ENCODE measurements at regions not wholly inside any gene's neighbourhood (a gene's known extent, or its start where the extent isn't known, plus 50 kb on each side); places are given as distances from the start of the nearest gene placed in this dataset.

DNA sequence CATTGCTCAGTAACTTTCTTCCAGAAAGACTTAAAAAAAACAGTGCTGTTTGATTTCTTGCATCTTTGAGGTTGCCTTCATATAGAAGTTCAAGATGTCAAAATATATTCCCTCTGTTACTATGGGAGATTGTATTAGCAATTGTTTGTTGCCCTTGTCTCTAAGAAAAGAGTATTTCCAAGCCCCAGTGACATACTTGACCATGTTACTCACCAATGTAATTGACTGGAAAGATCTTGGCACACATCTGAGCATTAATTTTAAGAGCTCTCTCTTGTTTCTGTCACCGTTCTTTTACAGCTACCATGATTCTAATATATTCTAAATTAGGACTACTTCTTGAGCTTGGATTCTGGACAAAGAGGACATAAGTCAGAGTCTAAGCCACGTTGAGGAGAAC is 902.7 kb upstream of the EPHA5 start:
- Histone ChIP-seq H3K9ac (ENCODE audit: control insufficient read depth, extremely low read depth, insufficient read depth, low read length) (no peak overlapping the region), H3K4me2 (ENCODE audit: control insufficient read depth, extremely low read depth, insufficient read depth, low read depth, low read length) (no peak overlapping the region)
- TF ChIP-seq, protein P1, sequence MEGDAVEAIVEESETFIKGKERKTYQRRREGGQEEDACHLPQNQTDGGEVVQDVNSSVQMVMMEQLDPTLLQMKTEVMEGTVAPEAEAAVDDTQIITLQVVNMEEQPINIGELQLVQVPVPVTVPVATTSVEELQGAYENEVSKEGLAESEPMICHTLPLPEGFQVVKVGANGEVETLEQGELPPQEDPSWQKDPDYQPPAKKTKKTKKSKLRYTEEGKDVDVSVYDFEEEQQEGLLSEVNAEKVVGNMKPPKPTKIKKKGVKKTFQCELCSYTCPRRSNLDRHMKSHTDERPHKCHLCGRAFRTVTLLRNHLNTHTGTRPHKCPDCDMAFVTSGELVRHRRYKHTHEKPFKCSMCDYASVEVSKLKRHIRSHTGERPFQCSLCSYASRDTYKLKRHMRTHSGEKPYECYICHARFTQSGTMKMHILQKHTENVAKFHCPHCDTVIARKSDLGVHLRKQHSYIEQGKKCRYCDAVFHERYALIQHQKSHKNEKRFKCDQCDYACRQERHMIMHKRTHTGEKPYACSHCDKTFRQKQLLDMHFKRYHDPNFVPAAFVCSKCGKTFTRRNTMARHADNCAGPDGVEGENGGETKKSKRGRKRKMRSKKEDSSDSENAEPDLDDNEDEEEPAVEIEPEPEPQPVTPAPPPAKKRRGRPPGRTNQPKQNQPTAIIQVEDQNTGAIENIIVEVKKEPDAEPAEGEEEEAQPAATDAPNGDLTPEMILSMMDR (optimal IDR thresholded peaks at IDR 0.05 in 1 of 3, IDR thresholded peaks at IDR 0.05 in 1 of 3, conservative IDR thresholded peaks at IDR 0.05 in 1 of 3; ENCODE audit: extremely low read depth in 1 of 3, insufficient read depth in 2 of 3, low read length in 3 of 3) = no peak
- TF ChIP-seq EZH2 (IDR thresholded peaks at IDR 0.05; ENCODE audit: low read length) = no peak

DNA sequence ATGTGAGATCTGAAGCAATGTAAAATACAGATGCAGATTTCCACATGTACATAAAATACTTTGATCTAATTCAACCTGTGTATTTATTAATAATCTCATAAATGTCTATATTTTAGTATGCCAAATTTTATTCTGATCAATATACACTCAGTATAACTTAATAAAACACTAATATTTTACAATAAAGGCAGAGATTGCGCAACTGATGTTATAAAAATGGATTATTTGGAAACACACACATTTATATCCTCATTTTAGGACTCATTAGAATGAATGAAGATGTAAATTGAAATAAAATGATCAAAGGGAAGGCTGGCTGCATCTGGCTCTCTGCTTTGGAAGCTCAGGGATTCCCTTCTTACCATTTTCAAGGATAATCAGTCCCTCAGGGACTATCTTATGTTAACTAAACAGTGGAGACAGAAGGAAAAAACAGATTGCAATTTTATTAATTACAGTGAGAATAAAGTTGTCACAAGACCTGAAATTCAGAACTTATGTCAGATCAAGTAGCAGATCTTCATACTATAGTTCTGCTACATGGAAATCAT is 900.9 kb upstream of the EPHA5 start:
- H3K27me3 ChIP-seq (ENCODE audit: control insufficient read depth, extremely low read depth, insufficient read depth, low read length) = no peaks in the 10 kb centered on the region
- no peak overlapping the region for H3K27ac ChIP-seq (ENCODE audit: control insufficient read depth, insufficient read depth, low read length)
- TF ChIP-seq EZH2 (IDR thresholded peaks at IDR 0.05; ENCODE audit: low read length) = no peak
- TF ChIP-seq, protein P1 (optimal IDR thresholded peaks at IDR 0.05 in 1 of 3, IDR thresholded peaks at IDR 0.05 in 1 of 3, conservative IDR thresholded peaks at IDR 0.05 in 1 of 3; ENCODE audit: extremely low read depth in 1 of 3, insufficient read depth in 2 of 3, low read length in 3 of 3) = no peak
- H2AFZ ChIP-seq (ENCODE audit: control insufficient read depth, low read length) = no peak overlapping the region
- no peaks in the 10 kb centered on the region for H3K9me3 ChIP-seq (ENCODE audit: control insufficient read depth, low read depth, low read length)
- H3K9me1 ChIP-seq (ENCODE audit: control insufficient read depth, extremely low read depth, insufficient read depth, low read length) = peaks cover 2% of the 10 kb centered on the region
- H3K36me3 ChIP-seq (ENCODE audit: control insufficient read depth in 2 of 2, extremely low read depth in 1 of 2, insufficient read depth in 2 of 2, low read length in 2 of 2) = no peaks in the 10 kb centered on the region
- H3K4me1 ChIP-seq (ENCODE audit: control insufficient read depth, extremely low read depth, insufficient read depth, low read length) = peaks cover 19% of the 10 kb centered on the region
- H3K79me2 ChIP-seq (ENCODE audit: control insufficient read depth, insufficient read depth, low read length) = no peaks in the 10 kb centered on the region
- no peak overlapping the region for H3K9ac ChIP-seq (ENCODE audit: control insufficient read depth, extremely low read depth, insufficient read depth, low read length)
- DNase-seq (ENCODE audit: low read depth, low spot score) = no peak
- H3K4me3 ChIP-seq (ENCODE audit: control insufficient read depth in 2 of 3, extremely low read depth in 1 of 3, insufficient read depth in 2 of 3, low read depth in 1 of 3, low read length in 3 of 3) = no peak overlapping the region
- FAIRE-seq = no peak
- H3K4me2 ChIP-seq (ENCODE audit: control insufficient read depth, extremely low read depth, insufficient read depth, low read depth, low read length) = no peak overlapping the region
- no peaks in the 10 kb centered on the region for H4K20me1 ChIP-seq (ENCODE audit: control insufficient read depth, extremely low read depth, insufficient read depth, low read length)
- dilution Hi-C loops (cut with MboI; ENCODE audit: extremely low pct_ligation_motif_present, low sequenced_read_pairs) = no loop called here

More for the DNA sequence above, 902.7 kb upstream of the EPHA5 start:
- H2AFZ ChIP-seq (ENCODE audit: control insufficient read depth, low read length) = no peak overlapping the region
- no peak overlapping the region for H3K4me3 ChIP-seq (ENCODE audit: control insufficient read depth in 2 of 3, extremely low read depth in 1 of 3, insufficient read depth in 2 of 3, low read depth in 1 of 3, low read length in 3 of 3)
- dilution Hi-C loops (cut with MboI; ENCODE audit: extremely low pct_ligation_motif_present, low sequenced_read_pairs) = no loop called here
- FAIRE-seq (no peak), DNase-seq (ENCODE audit: low read depth, low spot score) (no peak)
- H3K4me1 ChIP-seq (ENCODE audit: control insufficient read depth, extremely low read depth, insufficient read depth, low read length) = peaks cover 13% of the 10 kb centered on the region
- H3K27ac ChIP-seq (ENCODE audit: control insufficient read depth, insufficient read depth, low read length) = no peak overlapping the region
- H3K79me2 ChIP-seq (ENCODE audit: control insufficient read depth, insufficient read depth, low read length) = no peaks in the 10 kb centered on the region
- H3K9me1 ChIP-seq (ENCODE audit: control insufficient read depth, extremely low read depth, insufficient read depth, low read length) = peaks cover 2% of the 10 kb centered on the region
- H3K27me3 ChIP-seq (ENCODE audit: control insufficient read depth, extremely low read depth, insufficient read depth, low read length) = no peaks in the 10 kb centered on the region
- H3K36me3 ChIP-seq (ENCODE audit: control insufficient read depth in 2 of 2, extremely low read depth in 1 of 2, insufficient read depth in 2 of 2, low read length in 2 of 2) = no peaks in the 10 kb centered on the region
- H3K9me3 ChIP-seq (ENCODE audit: control insufficient read depth, low read depth, low read length) = no peaks in the 10 kb centered on the region
- H4K20me1 ChIP-seq (ENCODE audit: control insufficient read depth, extremely low read depth, insufficient read depth, low read length) = no peaks in the 10 kb centered on the region

Measured in keratinocyte (primary cell).